ENCODE measurements at regions not wholly inside any gene's neighbourhood (a gene's known extent, or its start where the extent isn't known, plus 50 kb on each side); places are given as distances from the start of the nearest gene placed in this dataset.
A peak's percentile ranks its signal among the peaks of the same experiment; 100 is the strongest.

- no peak overlapping the region for H3K18ac ChIP-seq (ENCODE audit: extremely low read depth, low read length)
- ChIA-PET CTCF (ENCODE audit: partially characterized antibody) (interaction anchor here (1.2 to 1.5 kb wide), 2 partner anchors 24 to 28 kb away, joined by 3 read pairs; no protein-coding TSS in a partner anchor), POLR2A (ENCODE audit: partially characterized antibody) (no interaction called here)
- H2AFZ ChIP-seq (ENCODE audit: low read length), result no peak overlapping the region
- no peaks in the 10 kb centered on the region for H4K20me1 ChIP-seq (replicated peaks in 1 of 2; ENCODE audit: control insufficient read depth in 1 of 2, insufficient read depth in 2 of 2, low read length in 2 of 2)
- no peaks in the 10 kb centered on the region for H3K36me3 ChIP-seq (ENCODE audit: control insufficient read depth in 2 of 4, insufficient read depth in 4 of 4, low read length in 3 of 4)
- H4K8ac ChIP-seq (ENCODE audit: extremely low read depth, insufficient read depth, low read length), result no peak overlapping the region
- no peak overlapping the region for H2BK12ac ChIP-seq (ENCODE audit: low read depth, low read length)
- H3K79me1 ChIP-seq (ENCODE audit: low read depth, low read length), result no peaks in the 10 kb centered on the region
- no peak overlapping the region for H3K56ac ChIP-seq (replicated peaks; ENCODE audit: insufficient read length, low read depth, low read length)
- peaks cover 0 to 3% (median 1%) of the 10 kb centered on the region in 4 experiments; a peak in 2 of 7 replicates for H3K4me1 ChIP-seq (replicated peaks in 1 of 4; ENCODE audit: control insufficient read depth in 3 of 4, insufficient read depth in 4 of 4, low read length in 3 of 4)
- no peaks in the 10 kb centered on the region for H3K23me2 ChIP-seq (ENCODE audit: low read depth, low read length)
- H2AK5ac ChIP-seq (ENCODE audit: low read depth, low read length), result no peak overlapping the region
- no peaks in the 10 kb centered on the region for H3K79me2 ChIP-seq (ENCODE audit: control insufficient read depth in 1 of 2, insufficient read depth in 2 of 2, low read length in 2 of 2)
- no peak overlapping the region for H3K9ac ChIP-seq (replicated peaks in 1 of 4; ENCODE audit: extremely low read depth in 1 of 4, low read depth in 3 of 4, low read length in 3 of 4)
- H3K4ac ChIP-seq (replicated peaks; ENCODE audit: insufficient read length, low read depth, low read length), result no peak overlapping the region
- H3K4me2 ChIP-seq (ENCODE audit: insufficient read depth in 1 of 2, low read depth in 2 of 2, low read length in 2 of 2), result no peak overlapping the region
- H3K9me3 ChIP-seq (ENCODE audit: insufficient read depth in 2 of 2, low read depth in 1 of 2, low read length in 1 of 2), result no peaks in the 10 kb centered on the region
- no peak overlapping the region for H2BK20ac ChIP-seq (ENCODE audit: low read length)
- H4K91ac ChIP-seq (replicated peaks; ENCODE audit: insufficient read length, low read length), result peak overlapping the region; percentile 52
- no peak overlapping the region for H2BK120ac ChIP-seq (replicated peaks; ENCODE audit: low read depth, low read length)
- no peak overlapping the region for H3K14ac ChIP-seq (ENCODE audit: insufficient read length)
- 83% methylated on average over 2 of the region's 2 CpGs; no CpG with 5 or more reads in 1 of the 2 experiments for WGBS, 2 experiments (ENCODE audit: extremely low coverage in 1 of 2, insufficient coverage in 1 of 2, insufficient read length in 1 of 2, insufficient replicate concordance in 2 of 2, low coverage in 1 of 2, low lambda C conversion rate in 2 of 2, missing lambda C conversion rate in 1 of 2)
- H2BK15ac ChIP-seq (ENCODE audit: low read length), result 0 out of 2 replicates have a peak overlapping the region, but pooled peaks have one; percentile 31
- no peak overlapping the region for H4K5ac ChIP-seq (ENCODE audit: insufficient read length, low read depth, low read length)
- no peak overlapping the region for H3K23ac ChIP-seq (ENCODE audit: insufficient read length)
- no peak overlapping the region for H3K27ac ChIP-seq (ENCODE audit: low read depth, low read length)
- H3K27me3 ChIP-seq (replicated peaks in 1 of 4; ENCODE audit: control insufficient read depth in 3 of 4, extremely low read depth in 1 of 4, insufficient read depth in 3 of 4, low read length in 3 of 4), result no peaks in the 10 kb centered on the region; a peak in 1 of 7 replicates
- no peak for DNase-seq (ENCODE audit: low read depth in 1 of 2, low spot score in 2 of 2)
- no peak for FAIRE-seq
- H2BK5ac ChIP-seq (ENCODE audit: low read depth, low read length), result no peak overlapping the region
- no peak overlapping the region for H3K4me3 ChIP-seq (ENCODE audit: extremely low read depth in 1 of 4, insufficient read depth in 2 of 4, low read depth in 3 of 4, low read length in 4 of 4)
- no peak for TF ChIP-seq TAF7 (optimal IDR thresholded peaks at IDR 0.05; ENCODE audit: borderline replicate concordance, low read depth, low read length)
- TF ChIP-seq CEBPB (IDR thresholded peaks at IDR 0.05; ENCODE audit: low read depth, low read length), result no peak
- TF ChIP-seq HDAC6 (IDR thresholded peaks at IDR 0.05; ENCODE audit: low read depth, low read length), result no peak
- TF ChIP-seq GTF2F1 (IDR thresholded peaks at IDR 0.05; ENCODE audit: borderline replicate concordance, low read depth, low read length), result no peak
- no peak for TF ChIP-seq CHD2 (IDR thresholded peaks at IDR 0.05; ENCODE audit: low read length)
- TF ChIP-seq CBX8 (IDR thresholded peaks at IDR 0.05; ENCODE audit: borderline replicate concordance, low read depth, low read length), result no peak
- TF ChIP-seq TBP (IDR thresholded peaks at IDR 0.05; ENCODE audit: low read depth, low read length), result no peak
- TF ChIP-seq ATF2 (IDR thresholded peaks at IDR 0.05; ENCODE audit: low read length), result no peak
- TF ChIP-seq KDM1A (IDR thresholded peaks at IDR 0.05; ENCODE audit: borderline replicate concordance, low read length), result no peak
- no peak for TF ChIP-seq SIN3A (conservative IDR thresholded peaks at IDR 0.05 in 1 of 2, IDR thresholded peaks at IDR 0.05 in 1 of 2; ENCODE audit: low read depth in 1 of 2, low read length in 2 of 2)
- no peak for TF ChIP-seq BACH1 (IDR thresholded peaks at IDR 0.05; ENCODE audit: low read length)
- no peak for TF ChIP-seq EP300 (IDR thresholded peaks at IDR 0.05; ENCODE audit: borderline replicate concordance in 1 of 2, low read depth in 2 of 2, low read length in 2 of 2)
- TF ChIP-seq CBX5 (IDR thresholded peaks at IDR 0.05; ENCODE audit: low read depth, low read length), result no peak
Measured at GRCh38 chr1:220322570-220322969, 50.3 kb upstream of the RAB3GAP2 start.

Measured in H1 (cell line).